ENCODE measurements at regions not wholly inside any gene's neighbourhood (a gene's known extent, or its start where the extent isn't known, plus 50 kb on each side); places are given as distances from the start of the nearest gene placed in this dataset.
"Not testable (repeated sequence)": the region's sequence is repeated elsewhere in the genome, so short reads cannot be mapped to it uniquely, and the experiment has no call there.

DNA sequence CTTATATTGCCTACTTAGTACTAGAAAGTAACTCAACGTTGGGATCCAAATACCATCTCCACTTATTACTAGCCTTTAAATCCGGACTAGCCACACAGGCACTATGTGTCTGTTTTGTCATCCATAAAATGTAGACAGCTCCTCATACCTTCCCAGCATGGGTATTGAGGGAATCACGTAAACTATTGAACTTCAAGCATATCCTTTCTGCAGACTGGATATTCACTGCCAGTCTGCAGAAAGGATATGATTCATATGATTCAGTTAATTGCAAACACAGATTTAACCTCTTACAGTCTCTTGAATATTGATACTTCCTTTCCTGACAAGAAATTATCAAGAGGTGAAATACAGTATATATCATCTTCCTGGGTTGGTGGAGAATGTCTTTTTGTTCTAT is 186.0 kb downstream of the LEPR start:
- no peak overlapping the region for H3K4me3 ChIP-seq (ENCODE audit: low read depth, low read length)
- TF ChIP-seq, protein P1, sequence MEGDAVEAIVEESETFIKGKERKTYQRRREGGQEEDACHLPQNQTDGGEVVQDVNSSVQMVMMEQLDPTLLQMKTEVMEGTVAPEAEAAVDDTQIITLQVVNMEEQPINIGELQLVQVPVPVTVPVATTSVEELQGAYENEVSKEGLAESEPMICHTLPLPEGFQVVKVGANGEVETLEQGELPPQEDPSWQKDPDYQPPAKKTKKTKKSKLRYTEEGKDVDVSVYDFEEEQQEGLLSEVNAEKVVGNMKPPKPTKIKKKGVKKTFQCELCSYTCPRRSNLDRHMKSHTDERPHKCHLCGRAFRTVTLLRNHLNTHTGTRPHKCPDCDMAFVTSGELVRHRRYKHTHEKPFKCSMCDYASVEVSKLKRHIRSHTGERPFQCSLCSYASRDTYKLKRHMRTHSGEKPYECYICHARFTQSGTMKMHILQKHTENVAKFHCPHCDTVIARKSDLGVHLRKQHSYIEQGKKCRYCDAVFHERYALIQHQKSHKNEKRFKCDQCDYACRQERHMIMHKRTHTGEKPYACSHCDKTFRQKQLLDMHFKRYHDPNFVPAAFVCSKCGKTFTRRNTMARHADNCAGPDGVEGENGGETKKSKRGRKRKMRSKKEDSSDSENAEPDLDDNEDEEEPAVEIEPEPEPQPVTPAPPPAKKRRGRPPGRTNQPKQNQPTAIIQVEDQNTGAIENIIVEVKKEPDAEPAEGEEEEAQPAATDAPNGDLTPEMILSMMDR (IDR thresholded peaks at IDR 0.05; ENCODE audit: low read depth, low read length) = no peak
- DNase-seq (ENCODE audit: low read depth, low spot score) = peak; percentile 11
- in situ Hi-C loops (cut with HindIII; ENCODE audit: low sequenced_read_pairs) = no loop called here

DNA sequence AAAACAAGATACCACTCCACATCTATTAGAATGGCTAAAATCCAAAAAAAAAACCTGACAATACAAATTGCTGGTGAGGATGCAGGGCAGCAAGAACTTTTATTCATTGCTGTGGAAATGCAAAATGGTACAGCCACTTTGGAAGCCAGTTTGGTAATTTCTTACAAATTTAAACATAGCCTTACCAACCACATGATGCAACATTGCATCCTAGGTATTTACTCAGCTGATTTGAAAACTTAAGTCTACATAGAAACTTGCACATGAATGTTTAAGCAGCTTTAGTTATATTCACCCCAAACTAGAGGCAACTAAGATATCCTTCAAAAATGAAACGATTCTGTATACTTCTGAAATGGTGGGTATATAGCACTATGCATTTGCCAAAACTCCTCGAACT is 178.8 kb upstream of the PDE4B start:
- in situ Hi-C loops (cut with HindIII; ENCODE audit: low sequenced_read_pairs) = no loop called here
- DNase-seq (ENCODE audit: low read depth, low spot score) = no peak
- TF ChIP-seq, protein P1 (IDR thresholded peaks at IDR 0.05; ENCODE audit: low read depth, low read length) = no peak
- H3K4me3 ChIP-seq (ENCODE audit: low read depth, low read length) = no peak overlapping the region

DNA sequence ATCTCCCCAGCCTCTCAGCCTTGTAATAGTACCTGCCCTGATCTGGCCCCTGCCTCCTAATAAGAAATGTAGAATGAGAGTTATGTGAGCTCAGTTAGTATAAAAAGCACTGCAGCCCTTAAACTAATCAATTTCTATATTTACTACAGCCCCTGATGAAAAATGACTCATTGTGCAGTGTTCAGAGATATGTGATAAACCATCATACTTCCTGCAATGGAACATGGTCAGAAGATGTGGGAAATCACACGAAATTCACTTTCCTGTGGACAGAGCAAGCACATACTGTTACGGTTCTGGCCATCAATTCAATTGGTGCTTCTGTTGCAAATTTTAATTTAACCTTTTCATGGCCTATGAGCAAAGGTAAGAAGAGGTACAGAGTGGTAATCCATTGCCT is 176.8 kb upstream of the PDE4B start:
- DNase-seq (ENCODE audit: low read depth, low spot score) = no peak
- in situ Hi-C loops (cut with HindIII; ENCODE audit: low sequenced_read_pairs) = no loop called here
- TF ChIP-seq, protein P1 (IDR thresholded peaks at IDR 0.05; ENCODE audit: low read depth, low read length) = no peak
- H3K4me3 ChIP-seq (ENCODE audit: low read depth, low read length) = no peak overlapping the region

DNA sequence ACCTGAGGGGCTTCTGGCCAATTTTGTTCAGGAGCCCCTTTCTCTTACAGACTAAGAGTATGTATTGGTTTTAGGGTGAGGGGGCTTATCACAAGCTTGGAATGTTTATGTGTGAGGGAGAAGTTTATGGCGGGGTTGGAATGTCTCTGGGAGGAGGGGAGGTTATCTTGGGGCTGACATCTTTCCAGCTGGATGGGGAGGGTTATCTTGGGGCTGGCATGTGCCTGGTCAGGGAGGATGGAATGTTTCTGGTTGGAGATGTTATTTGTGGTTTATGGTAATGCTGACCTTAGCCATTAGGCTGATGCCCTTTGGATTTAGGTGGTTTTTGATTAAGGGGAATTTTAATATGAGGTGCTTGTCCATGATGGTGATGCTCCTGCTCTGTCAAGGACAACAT is 171.0 kb upstream of the PDE4B start:
- in situ Hi-C loops (cut with HindIII; ENCODE audit: low sequenced_read_pairs); DNase-seq (ENCODE audit: low read depth, low spot score); H3K4me3 ChIP-seq (ENCODE audit: low read depth, low read length): not testable (repeated sequence)

DNA sequence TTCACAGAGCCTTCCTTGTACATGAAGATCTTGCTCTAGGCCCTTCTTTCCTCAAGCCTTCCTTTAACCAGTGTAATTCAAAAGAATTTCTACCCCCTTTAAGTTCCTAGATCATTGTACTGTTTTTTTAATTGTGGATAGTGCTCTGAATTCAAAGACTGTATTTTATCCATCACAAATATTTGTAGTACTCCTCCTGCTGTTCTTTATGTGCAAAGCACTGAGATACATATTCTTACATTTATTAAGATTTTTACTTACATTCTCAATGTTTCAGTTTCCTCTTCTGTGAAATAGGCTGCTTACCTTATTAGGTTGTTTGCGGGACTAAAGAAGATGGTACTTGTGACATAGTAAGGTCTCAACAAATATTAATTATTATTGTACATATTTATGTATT is 168.8 kb upstream of the PDE4B start:
- TF ChIP-seq, protein P1 (IDR thresholded peaks at IDR 0.05; ENCODE audit: low read depth, low read length) = peak; percentile 17
- no peak for DNase-seq (ENCODE audit: low read depth, low spot score)
- in situ Hi-C loops (cut with HindIII; ENCODE audit: low sequenced_read_pairs) = no loop called here
- no peak overlapping the region for H3K4me3 ChIP-seq (ENCODE audit: low read depth, low read length)

DNA sequence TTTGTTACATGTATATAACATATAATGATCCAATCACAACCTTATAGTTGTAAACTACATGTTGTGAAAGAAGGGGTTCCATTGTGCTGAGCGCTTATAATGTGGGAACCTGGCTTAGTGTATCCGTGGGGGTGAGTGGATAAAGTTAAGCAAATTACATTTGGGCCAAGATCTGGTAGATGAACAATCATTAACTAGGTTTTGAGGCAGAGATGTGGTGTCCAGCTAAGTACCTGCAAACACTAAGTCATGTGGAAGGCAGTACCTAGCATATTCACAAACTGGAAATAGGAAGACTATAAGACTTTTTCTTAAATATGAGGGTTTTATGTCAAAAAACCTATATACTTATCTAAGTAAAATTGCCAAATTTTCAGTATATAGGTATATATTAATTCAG is 167.2 kb upstream of the PDE4B start:
- TF ChIP-seq, protein P1 (IDR thresholded peaks at IDR 0.05; ENCODE audit: low read depth, low read length) = no peak
- no peak for DNase-seq (ENCODE audit: low read depth, low spot score)
- H3K4me3 ChIP-seq (ENCODE audit: low read depth, low read length) = no peak overlapping the region
- in situ Hi-C loops (cut with HindIII; ENCODE audit: low sequenced_read_pairs) = no loop called here

DNA sequence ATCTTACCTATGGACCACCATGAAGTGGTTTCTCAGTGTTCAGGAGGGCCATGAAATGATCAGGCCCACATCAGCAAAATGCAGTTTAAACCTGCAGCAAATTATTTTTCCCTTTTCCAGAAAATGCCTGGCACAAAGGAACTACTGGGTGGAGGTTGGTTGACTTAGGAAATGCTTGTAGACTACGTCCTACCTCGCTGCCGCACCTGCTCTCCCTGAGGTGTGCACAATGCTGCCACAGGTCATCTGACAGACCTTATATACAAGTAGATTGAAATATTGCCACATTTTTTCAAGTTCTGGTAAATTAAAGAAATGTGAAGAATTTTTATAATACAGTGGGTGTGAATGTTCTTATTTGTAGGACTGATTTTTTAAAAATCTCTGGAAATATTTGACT is 166.7 kb upstream of the PDE4B start:
- in situ Hi-C loops (cut with HindIII; ENCODE audit: low sequenced_read_pairs) = no loop called here
- no peak overlapping the region for H3K4me3 ChIP-seq (ENCODE audit: low read depth, low read length)
- TF ChIP-seq, protein P1 (IDR thresholded peaks at IDR 0.05; ENCODE audit: low read depth, low read length) = no peak
- DNase-seq (ENCODE audit: low read depth, low spot score) = no peak

Measured in astrocyte of the spinal cord (primary cell).